HG02943 (cell line): ENCODE measurements at regions not wholly inside any gene's neighbourhood (a gene's known extent, or its start where the extent isn't known, plus 50 kb on each side); places are given as distances from the start of the nearest gene placed in this dataset.

ENCODE experiments used
- ATAC-seq: cut with Tn5 transposase; IDR thresholded peaks from one replicate; pipeline ENCODE4 v1.9.1; 2021; ENCODE audit warnings: mild to moderate bottlenecking, low read depth, moderate library complexity; ENCODE audit not compliant: unreplicated experiment

DNA sequence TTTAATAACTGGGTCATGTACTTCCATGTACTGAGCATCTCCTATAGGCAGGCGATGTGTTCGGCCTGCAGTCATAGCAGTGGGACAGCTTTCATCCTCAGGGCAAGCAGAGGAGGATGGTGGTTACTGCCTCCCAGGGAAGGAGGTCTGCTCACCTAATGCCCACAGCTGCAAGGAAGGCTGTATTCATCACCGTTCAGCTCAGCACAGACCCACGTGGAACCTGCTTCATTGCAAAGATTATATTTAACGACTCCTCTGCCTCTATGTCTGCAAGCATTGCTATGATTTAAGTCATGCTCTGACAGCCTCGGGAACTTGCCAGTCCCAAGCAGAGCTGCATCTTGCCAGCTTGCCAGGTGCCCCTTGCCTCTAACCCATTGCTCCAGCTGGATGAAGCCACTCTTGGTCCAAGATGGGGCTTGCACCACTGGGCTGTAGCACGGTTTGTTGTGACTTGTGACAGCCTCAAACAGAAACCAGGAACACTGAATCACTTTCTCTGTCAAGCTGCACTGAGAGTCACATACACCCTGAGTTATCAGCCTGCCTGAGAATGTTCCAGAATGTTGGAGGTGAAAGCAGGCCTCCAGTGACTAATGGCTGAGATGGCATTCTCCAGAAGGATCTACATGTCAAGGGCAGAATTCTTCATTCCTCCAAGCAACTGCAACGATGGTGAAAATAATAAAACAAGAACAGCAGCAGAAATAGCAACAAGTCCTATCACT, 651.1 kb upstream of the ID2 start:
- no peak for ATAC-seq

DNA sequence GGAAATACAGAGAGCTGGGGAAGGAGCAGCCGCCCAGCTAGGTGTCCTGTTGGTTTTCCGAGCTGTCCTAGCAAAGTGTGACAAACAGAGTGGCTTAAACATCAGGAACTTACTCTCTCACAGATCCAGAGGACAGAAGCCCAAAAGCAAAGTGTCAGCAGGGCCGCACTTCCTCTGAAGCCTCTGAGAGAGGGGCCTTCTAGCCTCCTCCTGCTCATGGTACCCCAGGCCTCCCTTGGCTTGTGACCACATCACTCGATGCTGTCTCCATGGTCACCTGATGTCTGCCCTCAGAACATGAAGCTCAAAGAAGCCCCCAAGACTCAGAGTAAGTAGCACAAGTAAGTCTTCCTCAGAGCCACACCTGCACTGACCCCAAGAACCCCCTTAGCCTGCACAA, 650.5 kb upstream of the ID2 start:
- ATAC-seq: no peak

DNA sequence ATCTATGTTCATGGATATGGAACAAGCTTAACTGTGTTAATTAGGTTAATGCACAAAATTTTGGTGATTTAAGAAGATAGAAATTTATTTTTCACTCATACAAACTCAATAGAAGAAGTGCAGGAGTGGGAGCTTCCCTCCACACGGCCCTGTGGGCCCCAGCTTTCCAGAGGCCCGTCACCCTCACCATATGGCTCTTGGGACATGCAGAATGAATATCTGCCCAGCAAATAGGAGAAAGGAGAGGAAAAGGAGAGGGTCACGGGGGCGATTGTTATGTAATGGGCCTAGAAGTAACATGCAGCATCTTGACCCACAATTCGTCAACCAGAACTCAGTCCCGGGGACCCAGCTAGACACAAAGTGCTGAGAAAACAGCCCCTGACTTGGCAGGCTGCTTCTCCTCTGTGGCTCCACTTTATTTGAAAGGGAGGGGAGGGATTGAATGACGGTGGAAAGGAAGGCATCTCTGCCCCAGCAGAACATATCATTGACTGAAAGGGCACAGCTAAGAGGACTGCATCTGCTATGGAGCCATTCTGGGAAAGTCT, 648.2 kb upstream of the ID2 start:
- no peak for ATAC-seq

DNA sequence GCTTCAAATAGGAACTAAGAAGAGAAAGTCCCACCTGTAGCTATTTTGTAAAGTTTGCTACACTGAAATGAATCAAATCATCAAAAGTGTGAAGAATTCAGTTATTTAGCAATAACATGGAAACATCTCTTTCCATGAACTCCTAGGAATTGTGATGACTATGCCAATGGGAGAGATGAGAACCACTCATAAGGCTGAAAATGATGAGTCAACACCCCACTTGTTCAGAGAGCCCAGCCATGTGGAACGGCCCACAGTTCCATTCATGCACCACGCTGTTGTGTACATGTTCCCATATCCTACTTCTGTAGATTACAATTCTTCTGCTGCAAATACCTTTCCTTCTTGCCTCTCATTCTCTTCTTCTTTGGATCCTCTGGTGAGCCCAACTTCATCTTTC, 645.5 kb upstream of the ID2 start:
- ATAC-seq: no peak

DNA sequence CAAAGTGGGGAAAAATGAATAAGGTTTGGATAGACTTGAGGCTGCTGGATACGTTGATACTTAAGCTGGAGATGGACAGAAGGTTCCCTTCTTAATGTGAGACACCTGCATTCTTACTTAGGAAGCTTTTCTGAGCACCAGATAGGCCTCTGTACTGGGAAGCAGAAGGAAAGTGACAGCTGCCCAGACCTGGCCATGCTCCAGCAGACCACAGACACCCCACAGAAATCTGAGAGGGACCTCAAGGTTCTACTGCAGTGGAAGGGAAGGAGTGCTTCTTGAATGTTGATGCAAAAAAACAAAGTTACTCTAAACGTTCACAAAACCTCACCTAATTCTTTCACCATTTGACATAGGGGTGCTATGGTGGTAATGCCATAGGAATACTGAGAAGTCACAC, 642.1 kb upstream of the ID2 start:
- ATAC-seq: no peak

DNA sequence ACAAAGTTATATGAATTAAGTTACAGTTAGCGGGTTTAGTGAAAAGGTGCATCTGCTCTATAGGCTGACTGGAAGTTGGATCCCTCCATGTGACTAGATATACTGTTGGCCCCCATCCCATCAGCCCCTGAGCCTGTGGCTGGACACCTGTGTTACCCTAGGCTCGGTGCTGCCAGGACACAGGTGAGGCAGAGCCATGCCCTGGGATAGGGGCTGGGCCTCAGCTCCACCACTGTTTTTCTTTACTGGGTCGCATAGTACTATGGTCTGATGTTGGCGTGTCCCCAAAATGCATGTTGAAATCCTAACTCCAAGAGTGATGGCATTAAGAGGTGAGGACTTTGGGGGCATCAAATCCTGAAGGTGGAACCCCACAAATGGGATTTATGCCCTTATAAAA, 638.6 kb upstream of the ID2 start:
- ATAC-seq: no peak

DNA sequence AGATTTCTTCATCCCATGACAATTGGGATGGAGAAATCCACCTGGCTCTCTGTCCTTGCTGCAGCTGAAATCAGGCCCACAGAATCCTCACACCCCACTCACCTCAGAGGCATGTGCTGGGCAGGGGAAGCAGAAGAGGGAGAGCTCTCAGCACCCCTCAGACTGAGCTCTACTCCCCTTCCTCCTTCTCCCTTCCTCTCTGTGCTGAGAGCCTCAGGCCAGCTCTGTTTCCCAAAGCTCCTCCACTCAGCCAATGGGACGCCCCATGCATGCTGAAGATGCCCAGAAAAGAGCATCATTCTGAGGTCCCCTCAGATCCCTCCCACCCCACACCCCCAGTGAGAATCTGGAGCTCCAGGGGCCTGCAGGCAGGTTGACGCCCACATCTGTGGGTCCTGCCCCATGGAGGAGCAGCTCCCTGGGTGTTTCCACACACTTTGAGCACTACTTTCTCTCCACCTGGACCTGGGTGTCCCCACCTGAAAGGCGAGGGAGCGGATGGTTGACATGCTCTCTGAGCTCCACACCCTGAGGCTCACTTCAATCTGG, 637.7 kb upstream of the ID2 start:
- no peak for ATAC-seq

DNA sequence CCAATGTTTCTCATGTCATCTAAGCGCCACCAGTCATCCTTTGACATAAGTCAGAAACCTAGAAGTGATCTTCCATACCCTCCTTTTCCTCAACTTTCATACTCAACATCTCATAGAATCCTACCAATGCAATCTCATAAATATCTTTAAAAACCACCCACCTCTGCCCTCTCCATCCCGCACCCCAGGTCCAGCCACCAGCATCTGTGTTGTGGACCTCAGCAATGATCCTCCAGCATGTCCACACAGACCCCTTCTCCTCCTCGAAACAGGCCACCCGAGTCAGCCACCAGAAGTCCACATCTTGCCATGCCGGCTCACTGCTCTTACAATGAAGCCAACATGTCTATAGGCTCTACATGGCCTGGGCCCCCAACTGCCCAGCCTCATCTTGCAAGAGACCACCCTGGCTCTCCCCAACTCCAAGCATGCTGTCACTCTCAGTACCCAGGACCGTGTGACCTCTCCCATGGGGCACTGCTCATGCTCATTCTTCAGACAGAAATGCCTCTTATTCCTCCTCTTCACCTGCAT, 636.7 kb upstream of the ID2 start:
- no peak for ATAC-seq

DNA sequence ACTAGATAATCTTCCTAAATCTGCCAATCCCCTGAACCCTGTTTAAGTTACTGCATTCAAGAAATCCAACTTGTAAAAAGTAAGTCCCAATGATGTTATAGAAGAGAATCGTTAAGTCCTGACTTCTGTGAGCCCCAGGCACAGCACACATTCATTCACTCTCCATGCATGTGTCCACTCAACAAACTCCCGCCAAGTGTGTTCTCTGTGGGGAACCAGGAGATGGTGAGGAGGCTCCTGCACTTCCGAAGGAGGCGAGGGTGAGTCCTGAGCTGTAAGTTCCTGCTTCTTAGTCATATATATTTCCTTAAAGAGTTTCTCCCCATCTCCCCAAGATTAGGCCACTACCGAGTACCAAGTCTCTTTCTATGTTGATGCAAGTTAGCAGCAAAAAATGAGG, 635.0 kb upstream of the ID2 start:
- no peak for ATAC-seq

DNA sequence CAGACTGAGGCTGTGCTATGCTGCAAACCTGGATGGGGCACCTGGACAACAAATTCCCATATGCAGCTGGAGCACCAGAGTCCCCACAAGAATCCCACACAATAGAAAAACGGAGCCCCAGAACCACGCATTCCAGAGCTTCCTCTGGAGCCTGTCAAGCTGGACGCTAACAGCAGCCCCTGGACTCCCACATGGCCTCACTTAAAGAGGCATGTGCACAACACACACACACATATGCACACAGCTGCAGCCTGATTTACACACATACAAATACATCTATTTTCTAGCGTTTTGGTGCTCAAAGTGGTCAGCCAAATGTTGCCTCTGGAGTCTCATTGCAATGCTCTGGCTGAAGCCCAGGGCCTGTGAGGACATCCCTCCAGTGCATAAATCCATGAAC, 632.7 kb upstream of the ID2 start:
- ATAC-seq: no peak

DNA sequence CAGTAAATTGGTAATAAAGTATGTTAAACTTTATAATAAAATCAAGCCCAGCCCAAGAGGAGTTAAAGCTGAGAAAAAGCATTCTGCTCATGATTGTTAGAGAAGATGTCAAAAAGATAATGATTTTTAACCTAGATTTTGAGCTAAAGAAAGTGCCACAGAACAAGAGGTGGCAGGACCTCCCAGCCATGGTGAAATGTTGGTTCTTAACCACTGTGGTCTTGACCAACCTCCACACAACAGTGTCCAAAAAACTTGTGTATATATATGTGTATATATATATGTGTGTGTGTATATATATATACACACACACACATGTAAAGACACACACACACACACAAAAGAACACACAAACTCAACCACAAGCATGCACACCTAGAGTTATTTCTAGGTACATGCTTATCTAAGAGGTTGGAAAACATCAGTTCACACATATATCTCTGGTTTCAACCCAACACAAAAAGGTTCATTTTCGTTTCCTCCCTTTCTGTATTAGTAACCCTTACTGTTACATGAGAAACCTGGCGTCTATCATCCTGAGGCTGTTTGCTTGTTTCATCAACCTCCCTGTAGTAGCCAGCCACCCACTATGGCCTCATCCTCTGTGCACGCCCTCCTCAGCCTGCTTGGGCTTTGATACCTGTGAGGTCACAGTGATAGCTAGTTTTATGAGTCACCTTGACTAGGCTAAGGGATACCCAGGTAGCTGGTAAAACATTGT, 631.8 kb upstream of the ID2 start:
- peak; percentile 87 for ATAC-seq

DNA sequence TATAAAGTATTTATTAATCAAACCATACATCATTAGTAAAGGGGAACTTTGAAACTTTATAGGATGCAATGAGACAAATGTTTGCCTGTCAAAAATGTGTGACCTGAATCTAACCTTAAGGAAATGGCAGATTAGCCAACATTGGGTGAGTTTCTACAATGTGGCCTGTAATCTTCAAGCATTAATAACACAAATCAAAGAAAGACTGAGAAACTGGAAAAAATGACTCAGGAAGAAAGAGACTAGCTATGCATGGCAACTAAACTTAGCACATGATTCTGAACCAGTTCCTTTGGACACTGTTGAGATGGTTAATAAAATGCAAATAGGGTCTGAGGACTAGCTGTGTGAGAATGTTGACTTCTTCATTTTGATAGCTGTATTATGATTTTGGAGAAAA, 628.6 kb upstream of the ID2 start:
- no peak for ATAC-seq

DNA sequence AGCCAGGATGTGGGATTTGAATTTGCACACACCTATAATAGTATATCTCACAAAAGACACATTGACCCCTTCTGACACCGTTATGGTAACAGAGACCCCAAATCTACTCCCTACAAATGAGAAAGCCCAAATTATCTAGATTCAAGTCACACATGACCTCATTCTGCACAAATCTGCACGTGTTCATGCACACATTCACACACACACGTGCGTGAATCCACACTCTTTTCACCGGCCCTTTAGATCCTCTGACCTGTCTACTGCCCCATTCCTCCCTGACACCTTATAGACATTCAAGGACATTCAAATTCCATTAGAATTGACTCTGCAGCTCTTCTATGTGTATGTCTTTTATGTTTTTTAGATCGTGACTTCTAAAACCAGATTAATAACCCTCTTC, 627.8 kb upstream of the ID2 start:
- ATAC-seq: no peak

DNA sequence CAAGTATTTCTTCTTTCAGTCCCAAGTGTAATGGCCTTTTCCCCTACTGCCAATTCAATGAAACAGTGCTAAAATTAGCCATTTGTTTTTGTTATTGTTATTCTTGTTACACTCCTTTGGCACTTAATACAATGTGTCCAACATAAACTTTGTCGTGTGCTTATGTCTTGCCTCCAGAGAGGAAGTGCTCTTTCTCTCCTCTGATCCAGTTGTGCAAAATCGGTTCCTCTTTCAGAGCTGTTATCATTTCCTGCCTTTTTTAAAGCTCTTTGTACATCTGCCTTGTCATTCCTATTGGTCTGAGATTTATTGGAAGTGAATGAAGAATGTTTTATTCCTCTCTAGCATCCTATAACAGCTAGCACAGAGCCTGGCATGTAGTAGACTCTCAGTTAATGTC, 623.2 kb upstream of the ID2 start:
- no peak for ATAC-seq

DNA sequence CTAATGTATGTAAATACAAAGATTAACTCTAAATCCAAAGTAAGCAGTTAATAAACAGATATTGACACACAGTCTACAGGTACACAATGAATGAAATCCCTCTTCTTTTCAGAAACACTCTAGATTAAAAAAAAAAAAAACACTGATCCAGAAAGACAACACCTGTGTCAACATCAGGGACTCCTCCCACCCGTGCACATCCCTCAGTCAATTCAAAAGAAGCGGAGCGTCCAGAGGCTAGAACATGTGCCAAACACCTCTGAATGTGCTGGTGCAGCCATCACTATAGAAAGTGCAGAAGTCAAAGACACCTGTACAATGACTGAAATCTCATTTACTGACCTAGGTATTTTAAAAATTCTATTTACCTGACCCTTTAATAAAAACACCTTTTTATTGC, 622.6 kb upstream of the ID2 start:
- ATAC-seq: no peak

DNA sequence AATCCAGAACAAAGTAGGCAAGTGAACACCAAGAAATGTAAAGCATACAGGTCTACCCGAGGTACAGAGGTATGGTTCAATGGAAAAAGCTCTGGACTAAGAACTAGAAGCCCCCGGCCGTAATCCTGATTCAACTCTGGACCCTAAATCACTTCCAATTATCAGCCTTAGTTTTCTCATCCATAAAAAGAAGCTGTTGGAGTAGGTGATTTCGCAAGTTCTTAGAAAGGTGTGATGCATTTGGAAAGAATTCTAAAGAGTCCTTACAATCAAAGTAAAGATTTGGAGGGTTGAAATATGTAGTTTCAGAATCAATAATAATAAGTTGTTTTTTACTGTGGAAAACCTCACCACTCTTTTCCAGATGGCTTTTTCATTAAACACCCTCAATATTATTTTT, 622.1 kb upstream of the ID2 start:
- ATAC-seq: no peak

DNA sequence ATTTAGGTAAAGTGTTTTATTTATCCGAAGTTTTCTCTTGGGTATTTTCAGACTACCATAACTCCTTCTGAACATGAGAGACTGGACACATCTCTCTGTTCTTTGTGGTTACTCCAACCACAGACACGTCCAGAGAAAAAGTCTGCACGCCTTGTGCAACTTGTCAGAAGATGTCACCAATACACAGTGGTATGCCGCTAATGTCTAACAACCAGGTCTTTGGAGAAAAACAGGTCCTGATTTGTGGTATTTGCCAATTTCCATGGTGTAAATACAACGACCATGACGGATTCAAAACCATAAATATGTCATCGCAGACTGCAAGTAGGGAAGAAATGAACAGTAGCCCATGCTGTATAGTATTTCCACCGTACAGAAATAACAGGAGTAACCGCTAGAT, 620.6 kb upstream of the ID2 start:
- no peak for ATAC-seq

DNA sequence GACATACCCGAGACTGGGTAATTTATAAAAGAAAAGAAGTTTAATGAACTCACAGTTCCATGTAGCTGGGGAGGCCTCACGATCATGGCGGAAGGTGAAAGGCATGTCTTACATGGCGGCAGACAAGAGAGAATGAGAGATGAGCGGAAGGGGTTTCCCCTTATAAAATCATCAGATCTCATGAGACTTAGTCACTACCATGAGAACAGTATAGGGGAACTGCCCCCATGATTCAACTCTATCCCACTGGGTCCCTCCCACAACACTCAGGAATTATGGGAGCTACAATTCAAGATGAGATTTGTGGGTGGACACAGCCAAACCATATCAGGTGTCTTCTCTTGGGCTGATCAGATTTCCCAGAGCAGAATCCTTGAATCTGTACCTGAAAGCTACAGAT, 617.3 kb upstream of the ID2 start:
- ATAC-seq: no peak

DNA sequence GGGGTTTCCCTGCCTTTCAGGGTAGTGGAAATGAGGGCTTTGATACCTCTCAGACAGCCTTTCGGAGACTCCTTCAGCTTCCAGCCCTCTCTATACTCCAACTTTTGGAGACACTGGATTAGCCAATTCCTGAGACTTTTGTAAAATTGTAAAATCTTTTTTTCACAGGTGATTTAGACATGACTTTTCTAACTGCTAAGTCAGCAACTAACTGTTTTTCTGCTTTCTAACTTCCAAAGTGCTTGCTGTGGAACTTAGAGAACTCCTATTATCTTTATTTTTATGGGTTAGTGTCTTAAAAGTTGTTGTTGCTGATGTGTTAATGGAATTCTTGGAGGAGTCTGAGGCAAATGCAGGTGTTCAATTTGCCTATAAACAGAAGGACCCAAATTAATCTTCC, 616.7 kb upstream of the ID2 start:
- no peak for ATAC-seq

DNA sequence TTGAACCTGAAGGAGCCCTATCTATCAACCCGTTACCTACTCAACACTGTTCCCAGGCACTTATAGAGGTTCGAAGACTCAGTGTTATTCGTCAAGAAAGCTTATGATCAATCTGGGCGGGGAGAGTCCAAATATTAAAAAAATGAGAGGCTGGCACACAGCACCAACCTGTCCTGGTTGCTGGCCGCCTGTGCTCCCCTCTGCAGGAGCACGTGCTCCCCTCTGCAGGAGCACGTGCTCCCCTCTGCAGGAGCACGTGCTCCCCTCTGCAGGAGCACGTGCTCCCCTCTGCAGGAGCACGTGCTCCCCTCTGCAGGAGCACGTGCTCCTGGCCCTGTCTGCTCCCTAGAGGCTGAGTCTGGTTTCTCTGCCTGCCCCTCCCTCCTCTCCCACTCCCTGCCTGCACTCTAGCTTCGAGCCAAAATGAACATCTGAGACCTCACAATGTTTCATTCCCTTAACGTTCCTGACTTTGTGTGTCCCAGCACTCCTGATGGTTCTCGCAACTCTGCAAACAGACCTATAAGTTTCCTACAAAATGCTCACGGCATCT, 614.0 kb upstream of the ID2 start:
- ATAC-seq: no peak

DNA sequence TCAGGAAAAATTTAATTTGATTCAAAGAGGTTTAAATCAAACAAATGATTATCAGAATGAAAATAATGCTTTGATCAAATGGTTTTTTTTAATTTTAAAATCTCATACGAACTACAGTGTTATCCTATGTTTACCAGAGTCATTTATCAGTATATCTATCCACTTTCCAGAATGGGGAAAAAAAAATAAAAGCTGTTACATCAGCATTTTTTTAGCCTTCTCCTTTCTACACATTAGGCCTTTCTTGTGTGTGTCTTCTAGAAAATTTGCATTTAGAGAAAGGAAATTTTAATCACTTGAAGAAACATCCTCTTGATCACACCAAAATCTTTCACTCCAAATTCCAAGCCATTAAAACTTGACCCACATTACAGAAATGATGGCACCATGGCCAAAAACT, 608.9 kb upstream of the ID2 start:
- no peak for ATAC-seq
